Choroid plexus epithelial cell (primary cell): ENCODE measurements at regions not wholly inside any gene's neighbourhood (a gene's known extent, or its start where the extent isn't known, plus 50 kb on each side); places are given as distances from the start of the nearest gene placed in this dataset.

Experiments
- DNase-seq: peaks from one replicate; pipeline ENCODE4 v3.0.0-alpha.2; 2010; ENCODE audit warnings: low read depth
- H3K4me3 ChIP-seq: 2 replicates; pipeline ENCODE4 v1.5.1; 2011; ENCODE audit warnings: low read depth, mild to moderate bottlenecking, control low read depth, low read length, moderate library complexity
- CTCF ChIP-seq: conservative IDR thresholded peaks from 2 replicates; pipeline ENCODE4 v1.5.1; 2011; ENCODE audit warnings: low read depth, mild to moderate bottlenecking, control low read depth, inconsistent platforms, low read length, moderate library complexity

- no peak for TF ChIP-seq CTCF
- no peak for DNase-seq
- no peak overlapping the region for H3K4me3 ChIP-seq
Observed at GRCh38 chr10:35852721-35853120, 210.6 kb upstream of the FZD8 start.

- H3K4me3 ChIP-seq: no peak overlapping the region
- no peak for TF ChIP-seq CTCF
- no peak for DNase-seq
Observed at GRCh38 chr10:35848412-35848811, 206.3 kb upstream of the FZD8 start.

- no peak for TF ChIP-seq CTCF
- DNase-seq: no peak
- no peak overlapping the region for H3K4me3 ChIP-seq
Observed at GRCh38 chr10:35844686-35845085, 202.6 kb upstream of the FZD8 start.

GRCh38 chr10:35843524-35844181 is 201.6 kb upstream of the FZD8 start:
- no peak overlapping the region for H3K4me3 ChIP-seq
- DNase-seq: peak; percentile 82
- no peak for TF ChIP-seq CTCF

GRCh38 chr10:35838054-35838453 is 196.0 kb upstream of the FZD8 start:
- DNase-seq: no peak
- TF ChIP-seq CTCF: no peak
- no peak overlapping the region for H3K4me3 ChIP-seq

GRCh38 chr10:35835545-35835944 is 193.4 kb upstream of the FZD8 start:
- DNase-seq: no peak
- TF ChIP-seq CTCF: no peak
- H3K4me3 ChIP-seq: no peak overlapping the region

GRCh38 chr10:35834877-35835494 is 192.9 kb upstream of the FZD8 start:
- no peak for TF ChIP-seq CTCF
- no peak for DNase-seq

More at GRCh38 chr10:35834877-35835494, 192.9 kb upstream of the FZD8 start:
- no peak overlapping the region for H3K4me3 ChIP-seq
